Trophoblast cell (in vitro differentiated cells and primary cell): ENCODE measurements at regions not wholly inside any gene's neighbourhood (a gene's known extent, or its start where the extent isn't known, plus 50 kb on each side); places are given as distances from the start of the nearest gene placed in this dataset.

Source experiments
- DNase-seq, 2 donors: peaks; one replicate each; pipeline ENCODE4 v3.0.0-alpha.2; 2016
- H2AFZ ChIP-seq: 2 replicates; pipeline ENCODE4 v1.6.1; 2013; ENCODE audit warnings: low read length, moderate library complexity, mild to moderate bottlenecking; ENCODE audit not compliant: insufficient read depth, poor library complexity
- H2AK5ac ChIP-seq: 2 replicates; pipeline ENCODE4 v1.6.1; 2013; ENCODE audit warnings: mild to moderate bottlenecking, low read length
- H2BK120ac ChIP-seq: 2 replicates; pipeline ENCODE4 v1.6.1; 2013; ENCODE audit warnings: low read length, mild to moderate bottlenecking, moderate library complexity; ENCODE audit not compliant: insufficient read depth, poor library complexity
- H2BK12ac ChIP-seq: 2 replicates; pipeline ENCODE4 v1.6.1; 2013; ENCODE audit warnings: mild to moderate bottlenecking, low read length, moderate library complexity
- H2BK5ac ChIP-seq: 2 replicates; pipeline ENCODE4 v1.6.1; 2013; ENCODE audit warnings: low read length, low read depth, moderate library complexity, mild to moderate bottlenecking; ENCODE audit not compliant: poor library complexity
- H3K14ac ChIP-seq: 2 replicates; pipeline ENCODE4 v1.6.1; 2013; ENCODE audit warnings: mild to moderate bottlenecking, low read length
- H3K18ac ChIP-seq: 2 replicates; pipeline ENCODE4 v1.6.1; 2013; ENCODE audit warnings: mild to moderate bottlenecking, low read length
- H3K23ac ChIP-seq: 2 replicates; pipeline ENCODE4 v1.6.1; 2013; ENCODE audit warnings: low read length
- H3K27ac ChIP-seq: 2 replicates; pipeline ENCODE4 v1.5.1; 2013; ENCODE audit warnings: low read depth, mild to moderate bottlenecking, inconsistent platforms, low read length, moderate library complexity
- H3K27me3 ChIP-seq: 2 replicates; pipeline ENCODE4 v1.6.1; 2013; ENCODE audit warnings: inconsistent platforms, mild to moderate bottlenecking, low read length, moderate library complexity; ENCODE audit not compliant: insufficient read depth
- H3K36me3 ChIP-seq, 2 experiments: 1 replicate in 1 of 2; 2 replicates in 1 of 2; pipeline ENCODE4 v1.6.1; 2013; ENCODE audit warnings: low read length in 2 of 2, mild to moderate bottlenecking in 2 of 2, moderate library complexity in 1 of 2; ENCODE audit not compliant: insufficient read depth in 2 of 2, control insufficient read depth in 1 of 2
- H3K4ac ChIP-seq: 2 replicates; pipeline ENCODE4 v1.6.1; 2013; ENCODE audit warnings: low read depth, mild to moderate bottlenecking, low read length, moderate library complexity
- H3K4me1 ChIP-seq, 2 experiments: 1 replicate in 1 of 2; 2 replicates in 1 of 2; pipeline ENCODE4 v1.6.1; 2013; ENCODE audit warnings: low read length in 2 of 2, mild to moderate bottlenecking in 2 of 2, moderate library complexity in 1 of 2; ENCODE audit not compliant: insufficient read depth in 2 of 2, control insufficient read depth in 1 of 2
- H3K4me2 ChIP-seq: 2 replicates; pipeline ENCODE4 v1.6.1; 2013; ENCODE audit warnings: inconsistent platforms, mild to moderate bottlenecking, low read length, moderate library complexity
- H3K4me3 ChIP-seq: 2 replicates; pipeline ENCODE4 v1.5.1; 2013; ENCODE audit warnings: mild to moderate bottlenecking, low read depth, low read length, inconsistent platforms
- H3K79me1 ChIP-seq: one replicate; pipeline ENCODE4 v1.6.1; 2013; ENCODE audit warnings: low read length
- H3K79me2 ChIP-seq: 2 replicates; pipeline ENCODE4 v1.6.1; 2013; ENCODE audit warnings: low read length, mild to moderate bottlenecking; ENCODE audit not compliant: control insufficient read depth, insufficient read depth, poor library complexity
- H3K9ac ChIP-seq: 2 replicates; pipeline ENCODE4 v1.6.1; 2013; ENCODE audit warnings: mild to moderate bottlenecking, low read length
- H3K9me3 ChIP-seq: 2 replicates; pipeline ENCODE4 v1.6.1; 2013; ENCODE audit warnings: low read depth, mild to moderate bottlenecking, control low read depth, inconsistent platforms, low read length; ENCODE audit not compliant: insufficient read depth
- H4K12ac ChIP-seq: 2 replicates; pipeline ENCODE4 v1.6.1; 2013; ENCODE audit warnings: low read depth, mild to moderate bottlenecking, low read length, moderate library complexity
- H4K8ac ChIP-seq: 2 replicates; pipeline ENCODE4 v1.6.1; 2013; ENCODE audit warnings: low read depth, mild to moderate bottlenecking, low read length, moderate library complexity
- H4K91ac ChIP-seq: one replicate; pipeline ENCODE4 v1.6.1; 2013; ENCODE audit warnings: low read depth, mild to moderate bottlenecking, low read length, moderate library complexity
- WGBS: extraction: QIAGEN DNeasy Blood & Tissue Kit; methylation state at CpG from one replicate; pipeline ENCODE4 v1.1.7; 2013; ENCODE audit warnings: missing lambda C conversion rate; ENCODE audit not compliant: insufficient read length, insufficient coverage; ENCODE audit errors: extremely low coverage; 5-methylcytosine and 5-hydroxymethylcytosine counted together

DNA sequence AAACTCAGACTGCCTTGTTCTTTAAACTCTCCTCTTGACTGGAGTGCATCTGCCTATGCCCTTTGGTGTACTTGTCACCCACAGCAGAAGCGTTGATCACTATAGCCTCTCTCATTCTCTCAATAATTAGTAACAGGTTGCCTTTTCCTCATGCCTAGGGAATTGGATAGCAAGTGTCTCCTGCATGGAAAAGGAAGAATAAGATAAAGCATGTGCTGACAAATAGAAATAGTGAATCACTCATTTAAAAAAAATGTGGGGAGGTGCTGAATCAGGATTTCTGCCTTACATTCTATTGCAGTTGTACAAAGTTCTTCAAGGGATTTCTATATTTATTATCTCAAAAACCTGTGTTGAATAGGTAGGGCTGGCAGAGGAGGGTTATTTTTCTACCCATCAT, 323.0 kb downstream of the TXNL1 start:
- Histone ChIP-seq H2AK5ac (no peak overlapping the region), H4K12ac (no peak overlapping the region), H4K91ac (no peak overlapping the region), H2BK120ac (no peak overlapping the region), H3K23ac (no peak overlapping the region), H3K4me2 (no peak overlapping the region), H2BK5ac (no peak overlapping the region), H4K8ac (no peak overlapping the region), H3K9ac (no peak overlapping the region), H3K4me3 (no peak overlapping the region), H3K79me2 (no peaks in the 10 kb centered on the region), H3K79me1 (no peaks in the 10 kb centered on the region), H3K36me3 (no peaks in the 10 kb centered on the region), H3K27ac (no peak overlapping the region), H2BK12ac (no peak overlapping the region), H3K14ac (no peak overlapping the region), H2AFZ (no peak overlapping the region), H3K27me3 (no peaks in the 10 kb centered on the region), H3K18ac (no peak overlapping the region), H3K4ac (no peak overlapping the region), H3K9me3 (no peaks in the 10 kb centered on the region), H3K4me1 (no peaks in the 10 kb centered on the region)
- DNase-seq: peak in 1 of 2 donors; percentile 8
- no CpG with 5 or more reads among the region's 1 CpG for WGBS

DNA sequence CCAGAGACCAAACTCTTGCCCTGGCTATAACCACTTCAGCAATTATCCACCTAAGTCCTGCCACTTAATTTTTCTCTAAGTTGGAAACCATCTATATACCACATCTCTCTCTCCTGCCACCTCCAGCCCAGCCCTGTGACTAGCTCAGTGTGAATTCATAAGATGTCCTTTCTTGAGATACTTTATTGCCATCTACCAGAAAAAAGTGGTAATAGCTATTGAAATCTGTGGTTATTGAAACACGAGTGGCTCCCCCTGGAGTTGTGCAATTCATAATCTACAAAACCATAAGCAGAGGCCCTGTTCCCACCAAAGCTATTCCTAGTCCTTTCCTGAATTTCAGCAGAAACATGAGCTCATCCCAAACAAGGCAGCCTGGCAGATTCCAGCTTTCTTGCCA, 324.0 kb downstream of the TXNL1 start:
- H3K9ac ChIP-seq: no peak overlapping the region
- H3K4ac ChIP-seq: no peak overlapping the region
- H3K79me2 ChIP-seq: no peaks in the 10 kb centered on the region
- no peak overlapping the region for H2AFZ ChIP-seq
- no CpG with 5 or more reads among the region's 1 CpG for WGBS
- H3K9me3 ChIP-seq: no peaks in the 10 kb centered on the region
- no peak overlapping the region for H3K14ac ChIP-seq
- no peak overlapping the region for H2BK120ac ChIP-seq
- H3K4me2 ChIP-seq: no peak overlapping the region
- no peak for DNase-seq
- H3K79me1 ChIP-seq: no peaks in the 10 kb centered on the region
- H4K8ac ChIP-seq: no peak overlapping the region
- H2AK5ac ChIP-seq: no peak overlapping the region
- no peak overlapping the region for H2BK5ac ChIP-seq
- H3K18ac ChIP-seq: no peak overlapping the region
- no peak overlapping the region for H3K23ac ChIP-seq
- no peak overlapping the region for H3K4me3 ChIP-seq
- H2BK12ac ChIP-seq: no peak overlapping the region
- H3K27me3 ChIP-seq: no peaks in the 10 kb centered on the region
- H3K4me1 ChIP-seq: no peaks in the 10 kb centered on the region
- no peak overlapping the region for H4K91ac ChIP-seq
- H4K12ac ChIP-seq: no peak overlapping the region
- H3K36me3 ChIP-seq: no peaks in the 10 kb centered on the region
- no peak overlapping the region for H3K27ac ChIP-seq

GRCh38 chr18:56312551-56313335, 325.6 kb downstream of the TXNL1 start:
- no peak overlapping the region for H2BK120ac ChIP-seq
- no peak overlapping the region for H3K23ac ChIP-seq
- no peak overlapping the region for H4K91ac ChIP-seq
- H3K9me3 ChIP-seq: no peaks in the 10 kb centered on the region
- no peak for DNase-seq
- H2BK12ac ChIP-seq: no peak overlapping the region
- H3K79me1 ChIP-seq: no peaks in the 10 kb centered on the region
- H2AK5ac ChIP-seq: no peak overlapping the region
- H3K36me3 ChIP-seq: no peaks in the 10 kb centered on the region
- H3K4me1 ChIP-seq: no peaks in the 10 kb centered on the region
- H3K14ac ChIP-seq: no peak overlapping the region
- no peak overlapping the region for H3K9ac ChIP-seq
- no peak overlapping the region for H3K4me3 ChIP-seq
- H3K18ac ChIP-seq: no peak overlapping the region
- WGBS: no CpG with 5 or more reads among the region's 5 CpGs
- H2BK5ac ChIP-seq: no peak overlapping the region
- no peak overlapping the region for H3K4me2 ChIP-seq
- H2AFZ ChIP-seq: no peak overlapping the region
- H3K79me2 ChIP-seq: no peaks in the 10 kb centered on the region
- H3K27me3 ChIP-seq: no peaks in the 10 kb centered on the region
- H4K8ac ChIP-seq: no peak overlapping the region
- H3K4ac ChIP-seq: no peak overlapping the region
- no peak overlapping the region for H4K12ac ChIP-seq
- no peak overlapping the region for H3K27ac ChIP-seq

- no peak overlapping the region for H2AK5ac ChIP-seq
- no peak overlapping the region for H2AFZ ChIP-seq
- no peak overlapping the region for H3K4me3 ChIP-seq
- no peak overlapping the region for H4K91ac ChIP-seq
- H2BK5ac ChIP-seq: no peak overlapping the region
- H3K14ac ChIP-seq: no peak overlapping the region
- no peaks in the 10 kb centered on the region for H3K36me3 ChIP-seq
- H4K8ac ChIP-seq: no peak overlapping the region
- H4K12ac ChIP-seq: no peak overlapping the region
- no peak overlapping the region for H3K27ac ChIP-seq
- no peak overlapping the region for H3K23ac ChIP-seq
- H3K79me1 ChIP-seq: no peaks in the 10 kb centered on the region
- H2BK12ac ChIP-seq: no peak overlapping the region
- no peaks in the 10 kb centered on the region for H3K4me1 ChIP-seq
- no peak overlapping the region for H2BK120ac ChIP-seq
- no peak for DNase-seq
- H3K4me2 ChIP-seq: no peak overlapping the region
- no peaks in the 10 kb centered on the region for H3K79me2 ChIP-seq
- no CpG with 5 or more reads among the region's 2 CpGs for WGBS
- H3K4ac ChIP-seq: no peak overlapping the region
- no peaks in the 10 kb centered on the region for H3K27me3 ChIP-seq
- no peak overlapping the region for H3K18ac ChIP-seq
- no peaks in the 10 kb centered on the region for H3K9me3 ChIP-seq
- H3K9ac ChIP-seq: no peak overlapping the region
Measured at GRCh38 chr18:56309104-56309503, 329.3 kb downstream of the TXNL1 start.
